ENCODE measurements at regions not wholly inside any gene's neighbourhood (a gene's known extent, or its start where the extent isn't known, plus 50 kb on each side); places are given as distances from the start of the nearest gene placed in this dataset.

- TF ChIP-seq, protein P1, sequence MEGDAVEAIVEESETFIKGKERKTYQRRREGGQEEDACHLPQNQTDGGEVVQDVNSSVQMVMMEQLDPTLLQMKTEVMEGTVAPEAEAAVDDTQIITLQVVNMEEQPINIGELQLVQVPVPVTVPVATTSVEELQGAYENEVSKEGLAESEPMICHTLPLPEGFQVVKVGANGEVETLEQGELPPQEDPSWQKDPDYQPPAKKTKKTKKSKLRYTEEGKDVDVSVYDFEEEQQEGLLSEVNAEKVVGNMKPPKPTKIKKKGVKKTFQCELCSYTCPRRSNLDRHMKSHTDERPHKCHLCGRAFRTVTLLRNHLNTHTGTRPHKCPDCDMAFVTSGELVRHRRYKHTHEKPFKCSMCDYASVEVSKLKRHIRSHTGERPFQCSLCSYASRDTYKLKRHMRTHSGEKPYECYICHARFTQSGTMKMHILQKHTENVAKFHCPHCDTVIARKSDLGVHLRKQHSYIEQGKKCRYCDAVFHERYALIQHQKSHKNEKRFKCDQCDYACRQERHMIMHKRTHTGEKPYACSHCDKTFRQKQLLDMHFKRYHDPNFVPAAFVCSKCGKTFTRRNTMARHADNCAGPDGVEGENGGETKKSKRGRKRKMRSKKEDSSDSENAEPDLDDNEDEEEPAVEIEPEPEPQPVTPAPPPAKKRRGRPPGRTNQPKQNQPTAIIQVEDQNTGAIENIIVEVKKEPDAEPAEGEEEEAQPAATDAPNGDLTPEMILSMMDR (conservative IDR thresholded peaks at IDR 0.05 in 1 of 2, IDR thresholded peaks at IDR 0.05 in 1 of 2; ENCODE audit: low read depth in 1 of 2, low read length in 2 of 2) = no peak
- TF ChIP-seq EZH2 (IDR thresholded peaks at IDR 0.05; ENCODE audit: low read length, missing control alignments) = no peak
These were observed 297.3 kb downstream of the GUCY2F start for GRCh38 chrX:109184506-109185139.
